ENCODE measurements at regions not wholly inside any gene's neighbourhood (a gene's known extent, or its start where the extent isn't known, plus 50 kb on each side); places are given as distances from the start of the nearest gene placed in this dataset.

GRCh38 chr11:96466607-96467006 is 76.8 kb downstream of the JRKL start:
- no peak overlapping the region for H3K23ac ChIP-seq (ENCODE audit: low read depth, low read length)
- H3K79me1 ChIP-seq (ENCODE audit: low read depth in 1 of 2, low read length in 2 of 2), result no peaks in the 10 kb centered on the region
- H3K9me1 ChIP-seq (ENCODE audit: insufficient read depth, low read length), result no peaks in the 10 kb centered on the region
- H4K20me1 ChIP-seq (ENCODE audit: insufficient read depth, low read length), result no peaks in the 10 kb centered on the region
- H3K27ac ChIP-seq (ENCODE audit: insufficient read depth, low read length), result no peak overlapping the region
- H2AK5ac ChIP-seq (ENCODE audit: low read depth, low read length), result no peak overlapping the region
- no peak for TF ChIP-seq CHD1 (IDR thresholded peaks at IDR 0.05; ENCODE audit: low read depth, low read length)
- no peak for TF ChIP-seq BHLHE40 (IDR thresholded peaks at IDR 0.05; ENCODE audit: low read depth, low read length)
- no peak for TF ChIP-seq USF2 (IDR thresholded peaks at IDR 0.05; ENCODE audit: low read depth, low read length)
- no peak for TF ChIP-seq MAZ (IDR thresholded peaks at IDR 0.05; ENCODE audit: borderline replicate concordance, low read depth, low read length)
- no peak for TF ChIP-seq SMC3 (IDR thresholded peaks at IDR 0.05; ENCODE audit: low read depth, low read length)
- TF ChIP-seq ELK1 (IDR thresholded peaks at IDR 0.05; ENCODE audit: borderline replicate concordance, low read depth, low read length), result no peak
- no peak for TF ChIP-seq CEBPB (IDR thresholded peaks at IDR 0.05; ENCODE audit: low read depth, low read length)
- TF ChIP-seq RAD21 (IDR thresholded peaks at IDR 0.05; ENCODE audit: low read length), result no peak
- no peak for TF ChIP-seq NFE2L2 (IDR thresholded peaks at IDR 0.05; ENCODE audit: low read depth, low read length)
- TF ChIP-seq CTCF (conservative IDR thresholded peaks at IDR 0.05; ENCODE audit: low read depth, low read length), result no peak
- no peak for TF ChIP-seq FOS (IDR thresholded peaks at IDR 0.05; ENCODE audit: low read depth, low read length)
- no peak overlapping the region for H2BK120ac ChIP-seq (ENCODE audit: low read depth, low read length)
- no peak overlapping the region for H3K4me2 ChIP-seq (ENCODE audit: low read depth, low read length)
- H3K36me3 ChIP-seq (ENCODE audit: control insufficient read depth, insufficient read depth, low read length), result no peaks in the 10 kb centered on the region
- DNase-seq, result no peak
- no peak overlapping the region for H3K18ac ChIP-seq (ENCODE audit: low read depth, low read length)
- ChIA-PET CTCF (no interaction called here), POLR2A (ENCODE audit: unreplicated experiment) (no interaction called here)
- H2BK5ac ChIP-seq (ENCODE audit: low read depth, low read length, poor library complexity, severe bottlenecking), result no peak overlapping the region
- dilution Hi-C loops (cut with HindIII; ENCODE audit: low sequenced_read_pairs, unreplicated experiment) (no loop called here), intact Hi-C loops (cut with micrococcal nuclease) (no loop called here), in situ Hi-C loops (cut with MboI; ENCODE audit: low sequenced_read_pairs) (no loop called here)
- no peak overlapping the region for H3K4ac ChIP-seq (ENCODE audit: low read depth, low read length)
- no peak overlapping the region for H3K14ac ChIP-seq (replicated peaks; ENCODE audit: low read depth, low read length)
- H2AFZ ChIP-seq (replicated peaks; ENCODE audit: low read length, poor library complexity), result no peak overlapping the region
- no peak overlapping the region for H4K91ac ChIP-seq (ENCODE audit: insufficient read depth, low read depth, low read length)
- no peak overlapping the region for H2BK20ac ChIP-seq (ENCODE audit: low read depth, low read length)
- no CpG with 5 or more reads among the region's 2 CpGs for WGBS, 2 experiments (ENCODE audit: extremely low coverage in 2 of 2, insufficient read length in 1 of 2)
- no peaks in the 10 kb centered on the region for H3K9me3 ChIP-seq (ENCODE audit: control insufficient read depth, insufficient read depth, low read length)
- H4K8ac ChIP-seq (ENCODE audit: low read depth in 2 of 2, low read length in 2 of 2), result no peak overlapping the region
- H3K4me1 ChIP-seq (ENCODE audit: control insufficient read depth, insufficient read depth, low read length), result no peaks in the 10 kb centered on the region
- no TSS peak for BruUV-seq (replicated peaks)
- no peaks in the 10 kb centered on the region for H3K27me3 ChIP-seq (ENCODE audit: control insufficient read depth, insufficient read depth, low read length)
- no peak for ATAC-seq (ENCODE audit: low read depth)
- no peak overlapping the region for H4K5ac ChIP-seq (ENCODE audit: low read depth, low read length)
- no peak overlapping the region for H2AK9ac ChIP-seq (replicated peaks; ENCODE audit: low read depth, low read length, poor library complexity)
- no peak overlapping the region for H3K56ac ChIP-seq (ENCODE audit: extremely low read depth, insufficient read depth, low read length)
- no peak overlapping the region for H3K9ac ChIP-seq (ENCODE audit: low read depth, low read length)
- H3K4me3 ChIP-seq (ENCODE audit: insufficient read depth, low read depth, low read length), result no peak overlapping the region
- H2BK15ac ChIP-seq (ENCODE audit: low read depth, low read length), result no peak overlapping the region

Data from IMR-90 (cell line).